IMR-90 (cell line): ENCODE measurements at regions not wholly inside any gene's neighbourhood (a gene's known extent, or its start where the extent isn't known, plus 50 kb on each side); places are given as distances from the start of the nearest gene placed in this dataset.

Source experiments
- ATAC-seq: fragments of 200-7000 bp; cut with Tn5 transposase; 2 replicates; pipeline ENCODE4 v1.9.1; 2020; ENCODE audit warnings: low read depth, mild to moderate bottlenecking, moderate library complexity
- BruUV-seq: library from RNA; stranded (reverse); fragments of 400-500 nt; replicated peaks from 2 replicates; lab custom pipeline; 2021; lab: Mats Ljungman, UMichigan
- CTCF ChIA-PET: fragments of 300-600 bp; formaldehyde crosslinking; extraction: SDS; loops from one replicate; lab custom pipeline; 2021; ENCODE audit warnings: antibody characterized with exemption; lab: Yijun Ruan, JAX
- POLR2A ChIA-PET: fragments of 300-600 bp; sonication (Branson Sonifier 250); formaldehyde crosslinking; loops from one replicate; lab custom pipeline; 2022; ENCODE audit warnings: antibody characterized with exemption; ENCODE audit not compliant: unreplicated experiment; lab: Charles Lee
- DNase-seq: peaks from one replicate; pipeline ENCODE4 v3.0.0; 2013
- H2AFZ ChIP-seq: replicated peaks from 2 replicates; pipeline ENCODE3; 2013; ENCODE audit warnings: low read length, mild to moderate bottlenecking; ENCODE audit not compliant: poor library complexity
- H2AK5ac ChIP-seq: 2 replicates; pipeline ENCODE4 v1.6.1; 2013; ENCODE audit warnings: low read depth, low read length, inconsistent platforms
- H2AK9ac ChIP-seq: replicated peaks from 2 replicates; pipeline ENCODE3; 2013; ENCODE audit warnings: mild to moderate bottlenecking, low read depth, low read length, moderate library complexity; ENCODE audit not compliant: poor library complexity
- H2BK120ac ChIP-seq: 2 replicates; pipeline ENCODE4 v1.6.1; 2013; ENCODE audit warnings: low read depth, low read length, inconsistent platforms
- H2BK15ac ChIP-seq: 3 replicates; pipeline ENCODE4 v1.6.1; 2013; ENCODE audit warnings: low read depth, low read length, inconsistent platforms
- H2BK20ac ChIP-seq: 2 replicates; pipeline ENCODE4 v1.6.1; 2013; ENCODE audit warnings: low read depth, mild to moderate bottlenecking, inconsistent platforms, low read length, moderate library complexity
- H2BK5ac ChIP-seq: 2 replicates; pipeline ENCODE4 v1.6.1; 2013; ENCODE audit warnings: mild to moderate bottlenecking, low read depth, low read length, inconsistent platforms; ENCODE audit not compliant: poor library complexity, severe bottlenecking
- H3K14ac ChIP-seq: replicated peaks from 2 replicates; pipeline ENCODE4 v1.6.1; 2013; ENCODE audit warnings: low read depth, low read length, inconsistent platforms
- H3K18ac ChIP-seq: 2 replicates; pipeline ENCODE4 v1.6.1; 2013; ENCODE audit warnings: low read depth, low read length, control low read depth
- H3K23ac ChIP-seq: 2 replicates; pipeline ENCODE4 v1.6.1; 2013; ENCODE audit warnings: low read depth, low read length, inconsistent platforms
- H3K27ac ChIP-seq: 2 replicates; pipeline ENCODE4 v1.5.1; 2013; ENCODE audit warnings: mild to moderate bottlenecking, control low read depth, low read length; ENCODE audit not compliant: insufficient read depth
- H3K27me3 ChIP-seq: 2 replicates; pipeline ENCODE4 v1.6.1; 2013; ENCODE audit warnings: low read length; ENCODE audit not compliant: control insufficient read depth, insufficient read depth
- H3K36me3 ChIP-seq: 2 replicates; pipeline ENCODE4 v1.6.1; 2013; ENCODE audit warnings: low read length, mixed read lengths; ENCODE audit not compliant: control insufficient read depth, insufficient read depth
- H3K4ac ChIP-seq: 2 replicates; pipeline ENCODE4 v1.6.1; 2013; ENCODE audit warnings: low read depth, low read length, inconsistent platforms
- H3K4me1 ChIP-seq: 2 replicates; pipeline ENCODE4 v1.6.1; 2013; ENCODE audit warnings: low read length, mixed read lengths; ENCODE audit not compliant: control insufficient read depth, insufficient read depth
- H3K4me2 ChIP-seq: 2 replicates; pipeline ENCODE4 v1.6.1; 2013; ENCODE audit warnings: low read depth, mild to moderate bottlenecking, control low read depth, low read length, moderate library complexity
- H3K4me3 ChIP-seq: 2 replicates; pipeline ENCODE4 v1.5.1; 2013; ENCODE audit warnings: low read depth, mild to moderate bottlenecking, control low read depth, low read length, moderate library complexity; ENCODE audit not compliant: insufficient read depth
- H3K56ac ChIP-seq: 2 replicates; pipeline ENCODE4 v1.6.1; 2013; ENCODE audit warnings: low read length, inconsistent platforms; ENCODE audit not compliant: insufficient read depth; ENCODE audit errors: extremely low read depth
- H3K79me1 ChIP-seq, 2 experiments: 2 replicates each; pipeline ENCODE4 v1.6.1; 2013; ENCODE audit warnings: low read length in 2 of 2, inconsistent platforms in 1 of 2, low read depth in 1 of 2
- H3K9ac ChIP-seq: 2 replicates; pipeline ENCODE4 v1.6.1; 2013; ENCODE audit warnings: low read depth, low read length, control low read depth
- H3K9me1 ChIP-seq: 2 replicates; pipeline ENCODE4 v1.6.1; 2013; ENCODE audit warnings: low read length, inconsistent platforms; ENCODE audit not compliant: insufficient read depth
- H3K9me3 ChIP-seq: 2 replicates; pipeline ENCODE4 v1.6.1; 2013; ENCODE audit warnings: low read length; ENCODE audit not compliant: control insufficient read depth, insufficient read depth
- H4K20me1 ChIP-seq: 2 replicates; pipeline ENCODE4 v1.6.1; 2013; ENCODE audit warnings: low read length, inconsistent platforms; ENCODE audit not compliant: insufficient read depth
- H4K5ac ChIP-seq: 2 replicates; pipeline ENCODE4 v1.6.1; 2013; ENCODE audit warnings: mild to moderate bottlenecking, low read depth, low read length, control low read depth
- H4K8ac ChIP-seq, 2 experiments: 2 replicates each; pipeline ENCODE4 v1.6.1; 2013; ENCODE audit warnings: low read depth in 2 of 2, low read length in 2 of 2, control low read depth in 1 of 2, inconsistent platforms in 1 of 2
- H4K91ac ChIP-seq: 2 replicates; pipeline ENCODE4 v1.6.1; 2013; ENCODE audit warnings: low read depth, low read length, inconsistent platforms; ENCODE audit not compliant: insufficient read depth
- RAD21 ChIP-seq: IDR thresholded peaks from 2 replicates; pipeline ENCODE4 v1.6.1; 2012; ENCODE audit warnings: low read length, improper control_type of control experiment
- WGBS, 2 experiments: methylation state at CpG; one replicate each; pipeline versions ENCODE4 v1.1.5 to v1.1.7; 2013; ENCODE audit warnings: missing lambda C conversion rate in 2 of 2; ENCODE audit not compliant: insufficient read length in 1 of 2; ENCODE audit errors: extremely low coverage in 2 of 2; 5-methylcytosine and 5-hydroxymethylcytosine counted together
- dilution Hi-C: fragments of 300-500 bp; cut with HindIII; formaldehyde crosslinking; loops from one replicate; pipeline ENCODE4 v1.14.3; 2018; ENCODE audit warnings: low sequenced_read_pairs; ENCODE audit not compliant: unreplicated experiment
- in situ Hi-C: fragments of 300-500 bp; cut with MboI; formaldehyde crosslinking; loops from 3 replicates; pipeline ENCODE4 v1.14.3; 2019; ENCODE audit warnings: low sequenced_read_pairs, inconsistent platforms, mixed read lengths
- intact Hi-C: fragments of 100-400 bp; cut with micrococcal nuclease; formaldehyde crosslinking; loops from 2 replicates; pipeline ENCODE4 v1.10.0; 2022

- no peak for ATAC-seq
- no peak overlapping the region for H3K27ac ChIP-seq
- no peak overlapping the region for H2AK9ac ChIP-seq
- no peak overlapping the region for H3K4me3 ChIP-seq
- no peak overlapping the region for H3K56ac ChIP-seq
- H3K79me1 ChIP-seq, result no peaks in the 10 kb centered on the region
- DNase-seq, result no peak
- no peaks in the 10 kb centered on the region for H4K20me1 ChIP-seq
- H2AK5ac ChIP-seq, result no peak overlapping the region
- no peak overlapping the region for H2BK20ac ChIP-seq
- H3K9ac ChIP-seq, result no peak overlapping the region
- H3K14ac ChIP-seq, result no peak overlapping the region
- no peaks in the 10 kb centered on the region for H3K4me1 ChIP-seq
- no peak overlapping the region for H2BK5ac ChIP-seq
- H3K9me1 ChIP-seq, result no peaks in the 10 kb centered on the region
- no peak overlapping the region for H2BK120ac ChIP-seq
- no CpG with 5 or more reads among the region's 3 CpGs for WGBS, 2 experiments
- TF ChIP-seq RAD21, result no peak
- no peak overlapping the region for H3K4ac ChIP-seq
- BruUV-seq, result no TSS peak
- dilution Hi-C loops (no loop called here), intact Hi-C loops (no loop called here), in situ Hi-C loops (no loop called here)
- no peak overlapping the region for H4K5ac ChIP-seq
- peaks cover 8% of the 10 kb centered on the region; the same call in 1 of the 2 replicates for H3K9me3 ChIP-seq
- H3K27me3 ChIP-seq, result no peaks in the 10 kb centered on the region
- POLR2A ChIA-PET, result no interaction called here
- no peak overlapping the region for H3K4me2 ChIP-seq
- H3K18ac ChIP-seq, result no peak overlapping the region
- no peaks in the 10 kb centered on the region for H3K36me3 ChIP-seq
- no peak overlapping the region for H2AFZ ChIP-seq
- CTCF ChIA-PET, result no interaction called here
- no peak overlapping the region for H2BK15ac ChIP-seq
- H4K8ac ChIP-seq, result no peak overlapping the region
- no peak overlapping the region for H4K91ac ChIP-seq
- H3K23ac ChIP-seq, result no peak overlapping the region
Observed at GRCh38 chr5:153358315-153358976, 132.0 kb upstream of the GRIA1 start.
